K562 (cell line): ENCODE measurements at regions not wholly inside any gene's neighbourhood (a gene's known extent, or its start where the extent isn't known, plus 50 kb on each side); places are given as distances from the start of the nearest gene placed in this dataset.

Source experiments
- AFF4 ChIP-seq: sonication (generic); formaldehyde crosslinking; IDR thresholded peaks from 2 replicates; pipeline ENCODE4 v1.8.0; 2023; ENCODE audit warnings: mild to moderate bottlenecking, missing genetic modification reagents
- FOXO4 ChIP-seq: fragments of 450-650 bp; formaldehyde crosslinking; IDR thresholded peaks from 2 replicates; pipeline ENCODE4 v1.4.0; 2020; ENCODE audit warnings: mild to moderate bottlenecking, moderate library complexity
- YBX1 ChIP-seq: fragments of 450-650 bp; IDR thresholded peaks from 2 replicates; pipeline ENCODE4 v1.7.1; 2016; ENCODE audit warnings: mild to moderate bottlenecking
- TF ChIP-seq, protein P1 (sequence below): fragments of 450-650 bp; conservative IDR thresholded peaks from 2 replicates; pipeline ENCODE4 v1.6.1; 2016; ENCODE audit warnings: missing genetic modification characterization, low read depth, mild to moderate bottlenecking, control low read depth, missing compliant biosample characterization

- no peak for TF ChIP-seq FOXO4
- no peak for TF ChIP-seq YBX1
- no peak for TF ChIP-seq AFF4
- TF ChIP-seq, protein P1, sequence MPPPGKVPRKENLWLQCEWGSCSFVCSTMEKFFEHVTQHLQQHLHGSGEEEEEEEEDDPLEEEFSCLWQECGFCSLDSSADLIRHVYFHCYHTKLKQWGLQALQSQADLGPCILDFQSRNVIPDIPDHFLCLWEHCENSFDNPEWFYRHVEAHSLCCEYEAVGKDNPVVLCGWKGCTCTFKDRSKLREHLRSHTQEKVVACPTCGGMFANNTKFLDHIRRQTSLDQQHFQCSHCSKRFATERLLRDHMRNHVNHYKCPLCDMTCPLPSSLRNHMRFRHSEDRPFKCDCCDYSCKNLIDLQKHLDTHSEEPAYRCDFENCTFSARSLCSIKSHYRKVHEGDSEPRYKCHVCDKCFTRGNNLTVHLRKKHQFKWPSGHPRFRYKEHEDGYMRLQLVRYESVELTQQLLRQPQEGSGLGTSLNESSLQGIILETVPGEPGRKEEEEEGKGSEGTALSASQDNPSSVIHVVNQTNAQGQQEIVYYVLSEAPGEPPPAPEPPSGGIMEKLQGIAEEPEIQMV (tag) = no peak
Observed at GRCh38 chr2:43086451-43087221, 139.8 kb downstream of the ZFP36L2 start (continued).
